Nephron progenitor cell (in vitro differentiated cells): ENCODE measurements at regions not wholly inside any gene's neighbourhood (a gene's known extent, or its start where the extent isn't known, plus 50 kb on each side); places are given as distances from the start of the nearest gene placed in this dataset.
A peak's percentile ranks its signal among the peaks of the same experiment; 100 is the strongest.

Source experiments
- DNase-seq: peaks from one replicate; pipeline ENCODE4 v3.0.0; 2021
- H3K27ac Mint-ChIP-seq: 2 replicates; pipeline ENCODE4 v1.8.0; 2021; ENCODE audit warnings: mild to moderate bottlenecking, moderate library complexity, mixed read lengths
- H3K27me3 Mint-ChIP-seq: 2 replicates; pipeline ENCODE4 v1.8.0; 2021; ENCODE audit warnings: mild to moderate bottlenecking, low read depth, mixed read lengths; ENCODE audit not compliant: poor library complexity
- H3K36me3 Mint-ChIP-seq: 2 replicates; pipeline ENCODE4 v1.8.0; 2021; ENCODE audit warnings: low read depth, mixed read lengths
- H3K4me1 Mint-ChIP-seq: 2 replicates; pipeline ENCODE4 v1.8.0; 2021; ENCODE audit warnings: mixed read lengths
- H3K4me3 Mint-ChIP-seq: 2 replicates; pipeline ENCODE4 v1.8.0; 2021; ENCODE audit warnings: mild to moderate bottlenecking, moderate library complexity, mixed read lengths
- H3K9me3 Mint-ChIP-seq: 2 replicates; pipeline ENCODE4 v1.8.0; 2021; ENCODE audit warnings: mild to moderate bottlenecking, moderate library complexity, mixed read lengths
- CTCF ChIP-seq: fragments of 200-600 bp; sonication (generic); IDR thresholded peaks from 2 replicates; pipeline ENCODE4 v1.5.0; 2021; ENCODE audit warnings: antibody characterized with exemption

GRCh38 chr7:12107381-12107780, 103.7 kb upstream of the TMEM106B start:
- H3K36me3 Mint-ChIP-seq, result no peaks in the 10 kb centered on the region
- H3K9me3 Mint-ChIP-seq, result no peaks in the 10 kb centered on the region
- no peak for DNase-seq
- peaks cover 2% of the 10 kb centered on the region for H3K27me3 Mint-ChIP-seq
- peaks cover 24% of the 10 kb centered on the region for H3K4me1 Mint-ChIP-seq
- no peak for TF ChIP-seq CTCF
- no peak overlapping the region for H3K27ac Mint-ChIP-seq
- no peak overlapping the region for H3K4me3 Mint-ChIP-seq

- Mint-ChIP-seq H3K27ac (no peak overlapping the region), H3K4me3 (no peak overlapping the region), H3K4me1 (peaks cover 19% of the 10 kb centered on the region), H3K9me3 (no peaks in the 10 kb centered on the region), H3K27me3 (peaks cover 2% of the 10 kb centered on the region), H3K36me3 (no peaks in the 10 kb centered on the region)
- TF ChIP-seq CTCF, result no peak
- no peak for DNase-seq
Observed at GRCh38 chr7:12107841-12108254, 103.2 kb upstream of the TMEM106B start.

GRCh38 chr7:12110425-12110824, 100.7 kb upstream of the TMEM106B start:
- Mint-ChIP-seq H3K27me3 (peaks cover 2% of the 10 kb centered on the region), H3K4me1 (peaks cover 15% of the 10 kb centered on the region), H3K9me3 (no peaks in the 10 kb centered on the region), H3K27ac (no peak overlapping the region), H3K4me3 (no peak overlapping the region), H3K36me3 (no peaks in the 10 kb centered on the region)
- no peak for TF ChIP-seq CTCF
- no peak for DNase-seq

GRCh38 chr7:12111422-12112405, 99.4 kb upstream of the TMEM106B start:
- no peak for TF ChIP-seq CTCF
- Mint-ChIP-seq H3K9me3 (no peaks in the 10 kb centered on the region), H3K27me3 (peaks cover 2% of the 10 kb centered on the region), H3K4me1 (peaks cover 15% of the 10 kb centered on the region), H3K4me3 (peak overlapping the region; percentile 42), H3K36me3 (no peaks in the 10 kb centered on the region), H3K27ac (no peak overlapping the region)
- DNase-seq, result peak; percentile 8

GRCh38 chr7:12117170-12117569, 93.9 kb upstream of the TMEM106B start:
- no peak for TF ChIP-seq CTCF
- Mint-ChIP-seq H3K27ac (no peak overlapping the region), H3K27me3 (no peaks in the 10 kb centered on the region), H3K4me1 (no peaks in the 10 kb centered on the region), H3K9me3 (no peaks in the 10 kb centered on the region), H3K4me3 (no peak overlapping the region), H3K36me3 (no peaks in the 10 kb centered on the region)
- DNase-seq, result no peak
